A549 (cell line): ENCODE measurements at regions not wholly inside any gene's neighbourhood (a gene's known extent, or its start where the extent isn't known, plus 50 kb on each side); places are given as distances from the start of the nearest gene placed in this dataset.

Source experiments
- ATAC-seq, 2 experiments: fragments of 200-7000 bp in 1 of 2; fragments of >200 bp in 1 of 2; cut with Nextera tagmentation in 1 of 2; cut with Tn5 transposase in 1 of 2; 3 replicates each; pipeline versions ENCODE4 v1.8.0 to v1.9.1; 2018 to 2020; ENCODE audit warnings: mild to moderate bottlenecking in 1 of 2, moderate library complexity in 1 of 2
- CTCF ChIA-PET: fragments of 300-600 bp; sonication (Branson Sonifier 250); formaldehyde crosslinking; extraction: SDS; loops from one replicate; lab custom pipeline; 2021; ENCODE audit warnings: antibody characterized with exemption, inconsistent platforms; lab: Yijun Ruan, JAX
- POLR2A ChIA-PET: fragments of 350-600 bp; formaldehyde crosslinking; extraction: SDS; loops from one replicate; lab custom pipeline; 2021; ENCODE audit warnings: antibody characterized with exemption, inconsistent platforms; lab: Yijun Ruan, JAX
- DNase-seq, 2 experiments: peaks; one replicate each; pipeline versions ENCODE4 v3.0.0 to v3.0.0-alpha.2; 2011 to 2016; ENCODE audit warnings: low read depth in 1 of 2, low spot score in 1 of 2
- FAIRE-seq: peaks from 2 replicates; lab custom pipeline; 2011; peaks lifted over from hg19 to GRCh38; lab: Jason Lieb, UNC
- H3K27ac ChIP-seq, 2 experiments: fragments of >200 bp; sonication (Bioruptor Twin); formaldehyde crosslinking; 3 replicates each; pipeline ENCODE4 v1.5.1; 2016 to 2017
- H3K4me1 ChIP-seq: fragments of >200 bp; sonication (Bioruptor Twin); formaldehyde crosslinking; 3 replicates; pipeline ENCODE4 v1.6.1; 2016
- H3K4me2 ChIP-seq: fragments of >200 bp; sonication (Bioruptor Twin); formaldehyde crosslinking; 3 replicates; pipeline ENCODE4 v1.6.1; 2016
- H3K4me3 ChIP-seq: fragments of >200 bp; sonication (Bioruptor Twin); formaldehyde crosslinking; 3 replicates; pipeline ENCODE4 v1.5.1; 2016
- H3K9me3 ChIP-seq: fragments of >200 bp; sonication (Bioruptor Twin); formaldehyde crosslinking; 3 replicates; pipeline ENCODE4 v1.6.1; 2016
- BHLHE40 ChIP-seq: IDR thresholded peaks from 2 replicates; pipeline ENCODE4 v1.6.1; 2012; ENCODE audit warnings: low read depth, low read length, inconsistent platforms
- CBX2 ChIP-seq: fragments of 200-600 bp; sonication (generic); IDR thresholded peaks from 2 replicates; pipeline ENCODE4 v1.6.1; 2016; ENCODE audit warnings: low read depth, mild to moderate bottlenecking, borderline replicate concordance
- CBX8 ChIP-seq: fragments of 200-600 bp; sonication (generic); IDR thresholded peaks from 2 replicates; pipeline ENCODE4 v1.6.1; 2016
- CEBPB ChIP-seq, 2 experiments: fragments of >200 bp in 1 of 2; sonication (Bioruptor Twin) in 1 of 2; formaldehyde crosslinking in 1 of 2; IDR thresholded peaks; 2 replicates each; pipeline ENCODE4 v1.6.1; 2012 to 2016
- EHF ChIP-seq: fragments of 250-450 bp; sonication (Bioruptor Pico); IDR thresholded peaks from 2 replicates; pipeline ENCODE4 v1.5.0; 2020; ENCODE audit warnings: mild to moderate bottlenecking
- EP300 ChIP-seq, 2 experiments: fragments of >200 bp; sonication (Bioruptor Twin); formaldehyde crosslinking; IDR thresholded peaks; 2 replicates in 1 of 2; 3 replicates in 1 of 2; pipeline ENCODE4 v1.6.1; 2016 to 2017
- FOSB ChIP-seq: fragments of 250-450 bp; sonication (Bioruptor Pico); IDR thresholded peaks from 2 replicates; pipeline ENCODE4 v1.5.0; 2020; ENCODE audit warnings: mild to moderate bottlenecking, moderate library complexity
- FOXS1 ChIP-seq: fragments of 250-450 bp; sonication (Bioruptor Pico); IDR thresholded peaks from 2 replicates; pipeline ENCODE4 v1.5.0; 2020; ENCODE audit warnings: mild to moderate bottlenecking, moderate library complexity
- GATA3 ChIP-seq: IDR thresholded peaks from 2 replicates; pipeline ENCODE4 v1.6.1; 2012; ENCODE audit warnings: borderline replicate concordance
- HEYL ChIP-seq: fragments of 250-450 bp; sonication (Bioruptor Pico); IDR thresholded peaks from 2 replicates; pipeline ENCODE4 v1.8.0; 2021; ENCODE audit warnings: mild to moderate bottlenecking, moderate library complexity
- HOXA7 ChIP-seq: fragments of 250-450 bp; sonication (Bioruptor Pico); IDR thresholded peaks from 2 replicates; pipeline ENCODE4 v1.5.0; 2020; ENCODE audit warnings: mild to moderate bottlenecking, moderate library complexity
- HOXB13 ChIP-seq: fragments of 250-450 bp; sonication (Bioruptor Pico); IDR thresholded peaks from 2 replicates; pipeline ENCODE4 v1.5.0; 2020; ENCODE audit warnings: low read depth, mild to moderate bottlenecking, moderate library complexity
- JUNB ChIP-seq: fragments of >200 bp; sonication (Bioruptor Twin); formaldehyde crosslinking; IDR thresholded peaks from 2 replicates; pipeline ENCODE4 v1.6.1; 2016
- MAFK ChIP-seq: fragments of 450-650 bp; IDR thresholded peaks from 2 replicates; pipeline ENCODE4 v1.6.1; 2014; ENCODE audit not compliant: partially characterized antibody
- MAZ ChIP-seq: fragments of 150-350 bp; IDR thresholded peaks from 2 replicates; pipeline ENCODE4 v1.6.1; 2014; ENCODE audit warnings: antibody characterized with exemption, low read depth, low read length, borderline replicate concordance
- NFE2L2 ChIP-seq: fragments of 150-350 bp; conservative IDR thresholded peaks from 2 replicates; pipeline ENCODE4 v1.6.1; 2014; ENCODE audit warnings: low read length
- NR3C1 ChIP-seq: fragments of >200 bp; sonication (Bioruptor Twin); formaldehyde crosslinking; IDR thresholded peaks from 3 replicates; pipeline ENCODE4 v1.6.1; 2017
- PHF8 ChIP-seq: fragments of 200-600 bp; sonication (generic); IDR thresholded peaks from 2 replicates; pipeline ENCODE4 v1.6.1; 2016; ENCODE audit warnings: low read depth, mild to moderate bottlenecking, antibody characterized with exemption, moderate library complexity, borderline replicate concordance
- POLR2AphosphoS2 ChIP-seq: conservative IDR thresholded peaks from 2 replicates; pipeline ENCODE4 v1.6.1; 2012; ENCODE audit warnings: low read length, improper control_type of control experiment, inconsistent platforms
- RFX5 ChIP-seq: fragments of 450-650 bp; IDR thresholded peaks from 2 replicates; pipeline ENCODE4 v1.7.1; 2014; ENCODE audit warnings: antibody characterized with exemption, mild to moderate bottlenecking, moderate library complexity
- RNF2 ChIP-seq: fragments of 200-600 bp; sonication (generic); IDR thresholded peaks from 2 replicates; pipeline ENCODE4 v1.6.1; 2016; ENCODE audit warnings: low read depth, mild to moderate bottlenecking, antibody characterized with exemption, moderate library complexity, borderline replicate concordance
- SMC3 ChIP-seq: fragments of >200 bp; sonication (Bioruptor Twin); formaldehyde crosslinking; IDR thresholded peaks from 3 replicates; pipeline ENCODE4 v1.6.1; 2018; ENCODE audit warnings: inconsistent platforms
- WGBS: methylation state at CpG from one replicate; pipeline ENCODE4 v1.1.6; 2017; ENCODE audit errors: missing lambda C conversion rate; 5-methylcytosine and 5-hydroxymethylcytosine counted together
- TF ChIP-seq, protein P1 (sequence below): fragments of >200 bp; sonication (Bioruptor Twin); formaldehyde crosslinking; IDR thresholded peaks from 2 replicates; pipeline ENCODE4 v1.6.1; 2016
- TF ChIP-seq, protein P2 (sequence below): fragments of 250-450 bp; sonication (Bioruptor Pico); IDR thresholded peaks from 2 replicates; pipeline ENCODE4 v1.5.0; 2021; ENCODE audit warnings: mild to moderate bottlenecking, moderate library complexity, borderline replicate concordance
- TF ChIP-seq, protein P3 (sequence below): fragments of 200-600 bp; sonication (generic); IDR thresholded peaks from 2 replicates; pipeline ENCODE4 v1.6.1; 2016; ENCODE audit warnings: antibody characterized with exemption, mild to moderate bottlenecking, moderate library complexity

DNA sequence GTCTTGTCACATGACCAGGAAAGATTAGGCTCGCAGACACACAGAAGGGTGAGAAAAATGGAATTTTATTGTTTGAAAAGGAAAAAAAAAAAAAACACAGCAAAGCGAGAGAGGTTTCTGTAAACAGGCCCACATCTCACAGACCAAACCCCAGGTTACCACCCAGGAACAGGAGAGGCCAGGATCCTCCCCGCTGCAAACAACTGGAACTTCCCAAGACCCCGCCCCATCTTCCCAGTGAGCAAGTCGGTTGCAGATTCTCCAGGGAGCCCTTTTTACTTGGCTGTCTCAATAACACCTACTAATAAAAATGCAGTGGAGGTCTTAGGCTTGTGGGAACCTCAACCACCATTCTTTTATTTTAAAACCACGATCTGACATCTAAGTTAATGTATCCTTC is 84.7 kb upstream of the ETS2 start:
- 69% methylated on average over 6 of the region's 6 CpGs for WGBS
- Histone ChIP-seq H3K4me3 (no peak overlapping the region), H3K27ac (no peak overlapping the region), H3K9me3 (peaks cover 12% of the 10 kb centered on the region), H3K4me1 (no peaks in the 10 kb centered on the region), H3K4me2 (no peak overlapping the region)
- ChIA-PET CTCF (interaction anchor here (0.7 to 1.3 kb wide), 3 partner anchors 9 to 564 kb away, joined by 3 to 6 read pairs (median 5); no protein-coding TSS in a partner anchor), POLR2A (no interaction called here)
- no peak for FAIRE-seq
- DNase-seq: no peak
- no peak for ATAC-seq
- TF ChIP-seq, protein P1, sequence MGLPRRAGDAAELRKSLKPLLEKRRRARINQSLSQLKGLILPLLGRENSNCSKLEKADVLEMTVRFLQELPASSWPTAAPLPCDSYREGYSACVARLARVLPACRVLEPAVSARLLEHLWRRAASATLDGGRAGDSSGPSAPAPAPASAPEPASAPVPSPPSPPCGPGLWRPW: no peak
- TF ChIP-seq PHF8 (no peak), FOXS1 (CRISPR knock-in tag) (no peak), HOXB13 (CRISPR knock-in tag) (no peak), NR3C1 (no peak), EP300 (IDR thresholded peaks at IDR 0.05) (no peak), CBX8 (no peak), JUNB (no peak), MAZ (no peak), HOXA7 (CRISPR knock-in tag) (no peak), MAFK (no peak), BHLHE40 (no peak), RFX5 (no peak), EHF (no peak), NFE2L2 (no peak), GATA3 (no peak), POLR2AphosphoS2 (no peak), CEBPB (IDR thresholded peaks at IDR 0.05) (no peak)
- TF ChIP-seq, protein P2, sequence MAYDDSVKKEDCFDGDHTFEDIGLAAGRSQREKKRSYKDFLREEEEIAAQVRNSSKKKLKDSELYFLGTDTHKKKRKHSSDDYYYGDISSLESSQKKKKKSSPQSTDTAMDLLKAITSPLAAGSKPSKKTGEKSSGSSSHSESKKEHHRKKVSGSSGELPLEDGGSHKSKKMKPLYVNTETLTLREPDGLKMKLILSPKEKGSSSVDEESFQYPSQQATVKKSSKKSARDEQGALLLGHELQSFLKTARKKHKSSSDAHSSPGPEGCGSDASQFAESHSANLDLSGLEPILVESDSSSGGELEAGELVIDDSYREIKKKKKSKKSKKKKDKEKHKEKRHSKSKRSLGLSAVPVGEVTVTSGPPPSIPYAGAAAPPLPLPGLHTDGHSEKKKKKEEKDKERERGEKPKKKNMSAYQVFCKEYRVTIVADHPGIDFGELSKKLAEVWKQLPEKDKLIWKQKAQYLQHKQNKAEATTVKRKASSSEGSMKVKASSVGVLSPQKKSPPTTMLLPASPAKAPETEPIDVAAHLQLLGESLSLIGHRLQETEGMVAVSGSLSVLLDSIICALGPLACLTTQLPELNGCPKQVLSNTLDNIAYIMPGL (CRISPR knock-in tag): no peak
- TF ChIP-seq, all 56 proteins: peak for 0

DNA sequence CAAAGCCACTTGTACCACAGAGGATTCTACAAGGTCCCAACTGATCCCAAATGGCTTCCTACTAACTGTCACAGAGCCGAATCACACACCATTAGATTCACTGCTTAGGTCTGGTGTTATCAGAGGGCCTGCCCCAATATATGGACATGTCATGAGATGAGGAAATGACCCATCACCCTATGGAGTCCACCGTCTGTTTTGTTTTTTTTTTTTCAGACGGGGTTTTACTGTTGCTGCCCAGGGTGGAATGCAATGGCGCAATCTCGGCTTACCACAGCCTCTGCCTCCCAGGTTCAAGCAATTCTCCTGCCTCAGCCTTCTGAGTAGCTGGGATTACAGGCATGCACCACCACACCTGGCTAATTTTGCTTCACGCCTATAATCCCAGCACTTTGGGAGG is 83.8 kb upstream of the ETS2 start:
- ATAC-seq (no peak), FAIRE-seq (no peak), DNase-seq (no peak)
- 79% methylated on average over 6 of the region's 6 CpGs for WGBS
- Histone ChIP-seq H3K4me2 (no peak overlapping the region), H3K27ac (no peak overlapping the region), H3K4me3 (no peak overlapping the region), H3K9me3 (peaks cover 14% of the 10 kb centered on the region), H3K4me1 (no peaks in the 10 kb centered on the region)
- POLR2A ChIA-PET: no interaction called here
- TF ChIP-seq CBX2 (no peak), GATA3 (no peak), RFX5 (no peak), SMC3 (no peak), HEYL (CRISPR knock-in tag) (no peak), RNF2 (no peak), FOXS1 (CRISPR knock-in tag) (no peak), HOXB13 (CRISPR knock-in tag) (no peak), FOSB (CRISPR knock-in tag) (no peak), EHF (no peak), HOXA7 (CRISPR knock-in tag) (no peak), CEBPB (IDR thresholded peaks at IDR 0.05) (no peak)
- TF ChIP-seq, protein P3, sequence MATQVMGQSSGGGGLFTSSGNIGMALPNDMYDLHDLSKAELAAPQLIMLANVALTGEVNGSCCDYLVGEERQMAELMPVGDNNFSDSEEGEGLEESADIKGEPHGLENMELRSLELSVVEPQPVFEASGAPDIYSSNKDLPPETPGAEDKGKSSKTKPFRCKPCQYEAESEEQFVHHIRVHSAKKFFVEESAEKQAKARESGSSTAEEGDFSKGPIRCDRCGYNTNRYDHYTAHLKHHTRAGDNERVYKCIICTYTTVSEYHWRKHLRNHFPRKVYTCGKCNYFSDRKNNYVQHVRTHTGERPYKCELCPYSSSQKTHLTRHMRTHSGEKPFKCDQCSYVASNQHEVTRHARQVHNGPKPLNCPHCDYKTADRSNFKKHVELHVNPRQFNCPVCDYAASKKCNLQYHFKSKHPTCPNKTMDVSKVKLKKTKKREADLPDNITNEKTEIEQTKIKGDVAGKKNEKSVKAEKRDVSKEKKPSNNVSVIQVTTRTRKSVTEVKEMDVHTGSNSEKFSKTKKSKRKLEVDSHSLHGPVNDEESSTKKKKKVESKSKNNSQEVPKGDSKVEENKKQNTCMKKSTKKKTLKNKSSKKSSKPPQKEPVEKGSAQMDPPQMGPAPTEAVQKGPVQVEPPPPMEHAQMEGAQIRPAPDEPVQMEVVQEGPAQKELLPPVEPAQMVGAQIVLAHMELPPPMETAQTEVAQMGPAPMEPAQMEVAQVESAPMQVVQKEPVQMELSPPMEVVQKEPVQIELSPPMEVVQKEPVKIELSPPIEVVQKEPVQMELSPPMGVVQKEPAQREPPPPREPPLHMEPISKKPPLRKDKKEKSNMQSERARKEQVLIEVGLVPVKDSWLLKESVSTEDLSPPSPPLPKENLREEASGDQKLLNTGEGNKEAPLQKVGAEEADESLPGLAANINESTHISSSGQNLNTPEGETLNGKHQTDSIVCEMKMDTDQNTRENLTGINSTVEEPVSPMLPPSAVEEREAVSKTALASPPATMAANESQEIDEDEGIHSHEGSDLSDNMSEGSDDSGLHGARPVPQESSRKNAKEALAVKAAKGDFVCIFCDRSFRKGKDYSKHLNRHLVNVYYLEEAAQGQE: no peak
- TF ChIP-seq, all 56 proteins: peak for 0
- CTCF ChIA-PET: interaction anchor here (0.8 kb wide), 1 partner anchor 565 kb away, joined by 5 read pairs; no protein-coding TSS in a partner anchor
